HG03064 (cell line): ENCODE measurements at regions not wholly inside any gene's neighbourhood (a gene's known extent, or its start where the extent isn't known, plus 50 kb on each side); places are given as distances from the start of the nearest gene placed in this dataset.
"Not testable (repeated sequence)": the region's sequence is repeated elsewhere in the genome, so short reads cannot be mapped to it uniquely, and the experiment has no call there.

Experiments used
- ATAC-seq: cut with Tn5 transposase; IDR thresholded peaks from one replicate; pipeline ENCODE4 v1.9.1; 2021; ENCODE audit warnings: low read depth; ENCODE audit not compliant: unreplicated experiment

DNA sequence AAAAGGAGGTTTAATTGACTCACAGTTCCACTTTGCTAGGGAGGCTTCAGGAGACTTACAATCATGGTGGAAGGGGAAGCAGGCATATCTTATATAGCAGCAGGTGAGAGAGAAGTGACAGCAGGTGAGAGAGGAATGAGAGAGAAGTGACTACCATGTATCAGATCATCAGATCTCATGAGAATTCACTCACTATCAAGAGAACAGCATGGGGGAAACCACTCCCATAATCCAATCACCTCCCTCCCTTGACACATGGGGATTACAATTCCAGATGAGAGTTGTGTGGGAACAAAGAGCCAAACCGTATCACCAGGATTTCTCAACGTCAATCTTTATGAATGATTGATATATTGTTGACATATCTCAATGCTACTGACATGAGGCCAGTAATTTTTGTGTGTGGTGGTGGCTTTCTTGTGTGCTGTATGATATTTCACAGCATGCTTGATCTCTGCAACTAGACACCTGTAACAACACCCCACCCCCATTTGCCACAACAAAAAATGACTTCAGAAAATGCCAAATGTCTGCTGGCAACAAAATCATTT is 1470.9 kb upstream of the SEL1L start:
- no peak for ATAC-seq

DNA sequence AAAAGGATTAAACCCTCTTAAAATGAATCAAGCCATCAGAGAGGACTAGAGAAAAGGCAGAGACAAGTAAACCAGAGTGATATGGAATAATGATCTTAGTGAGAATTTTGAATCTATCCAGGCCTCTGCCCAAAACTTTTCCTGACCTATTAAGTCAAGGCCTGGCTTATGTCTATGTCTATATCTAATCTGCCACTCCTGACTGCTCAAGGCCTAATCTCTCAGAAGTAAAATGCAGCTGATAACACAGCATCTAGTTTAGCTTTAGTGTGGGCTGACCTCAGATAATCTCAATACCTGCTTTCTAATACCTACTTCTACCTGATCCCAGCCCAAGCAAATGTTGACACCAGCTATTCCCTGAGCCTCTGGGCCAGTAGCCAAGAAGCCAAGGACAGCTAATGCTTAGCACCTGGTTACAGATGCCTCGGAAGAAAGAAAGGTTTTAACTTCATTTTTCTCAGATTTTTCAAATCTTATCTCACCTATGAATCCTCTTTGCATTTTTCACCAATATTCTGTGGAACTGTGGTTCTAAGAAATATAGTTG is 1472.5 kb upstream of the SEL1L start:
- no peak for ATAC-seq

DNA sequence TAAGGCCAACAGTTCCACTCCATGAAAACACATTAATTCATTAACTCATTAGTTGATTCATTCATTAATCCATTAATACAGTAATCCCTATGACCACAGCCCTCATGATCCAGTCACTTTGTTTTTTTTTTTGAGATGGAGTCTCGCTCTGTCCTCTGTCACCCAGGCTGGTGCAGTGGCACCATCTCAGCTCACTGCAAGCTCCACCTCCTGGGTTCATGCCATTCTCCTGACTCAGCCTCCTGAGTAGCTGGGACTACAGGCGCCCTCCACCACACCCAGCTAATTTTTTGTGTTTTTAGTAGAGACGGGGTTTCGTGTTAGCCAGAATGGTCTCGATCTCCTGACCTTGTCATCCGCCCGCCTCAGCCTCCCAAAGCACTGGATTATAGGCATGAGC is 1473.4 kb upstream of the SEL1L start:
- not testable (repeated sequence) for ATAC-seq

DNA sequence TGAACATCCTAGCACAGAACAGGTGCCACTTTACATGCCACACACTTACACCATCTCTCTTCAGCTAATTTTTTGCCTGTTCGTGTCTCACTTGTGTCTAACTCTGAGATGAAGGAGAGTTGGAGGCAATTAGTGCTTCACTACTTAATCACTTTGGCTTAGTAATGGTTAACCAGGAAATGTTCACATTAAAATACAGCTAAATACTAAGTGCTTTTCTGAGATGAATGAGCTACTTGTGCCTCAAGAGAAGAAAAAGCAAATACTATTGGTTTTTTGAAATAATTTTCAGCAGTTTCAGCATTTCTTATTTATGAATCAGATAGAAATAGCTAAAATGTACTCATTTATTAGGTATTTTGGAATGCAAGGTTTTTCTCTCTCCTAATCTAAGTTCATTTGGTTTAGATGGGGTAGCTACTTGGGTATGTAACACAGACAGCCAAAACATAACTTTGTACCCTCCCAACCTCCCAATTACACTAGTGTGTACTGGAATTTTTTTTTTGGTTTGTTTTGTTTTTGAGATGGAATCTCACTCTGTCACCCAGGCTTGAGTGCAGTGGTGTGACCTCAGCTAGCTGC is 1474.1 kb upstream of the SEL1L start:
- ATAC-seq: no peak

DNA sequence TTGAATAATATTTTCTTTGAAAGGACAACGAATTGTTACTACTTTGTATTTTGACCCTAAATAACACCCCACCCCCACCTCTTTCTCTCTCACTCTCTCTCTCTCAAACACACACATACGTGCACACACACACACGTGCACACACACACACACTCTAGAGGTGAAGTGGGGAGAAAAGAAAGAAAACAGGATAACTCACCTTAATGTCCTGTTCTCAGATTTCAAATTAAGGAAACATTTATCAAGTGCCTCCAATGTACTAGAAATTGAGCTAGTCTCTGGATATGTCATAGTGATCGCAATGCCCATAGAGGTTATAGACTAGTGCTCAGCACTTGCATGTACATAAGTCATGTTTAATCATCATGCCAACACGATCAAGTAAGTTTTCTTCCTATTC is 1483.6 kb upstream of the SEL1L start:
- no peak for ATAC-seq

DNA sequence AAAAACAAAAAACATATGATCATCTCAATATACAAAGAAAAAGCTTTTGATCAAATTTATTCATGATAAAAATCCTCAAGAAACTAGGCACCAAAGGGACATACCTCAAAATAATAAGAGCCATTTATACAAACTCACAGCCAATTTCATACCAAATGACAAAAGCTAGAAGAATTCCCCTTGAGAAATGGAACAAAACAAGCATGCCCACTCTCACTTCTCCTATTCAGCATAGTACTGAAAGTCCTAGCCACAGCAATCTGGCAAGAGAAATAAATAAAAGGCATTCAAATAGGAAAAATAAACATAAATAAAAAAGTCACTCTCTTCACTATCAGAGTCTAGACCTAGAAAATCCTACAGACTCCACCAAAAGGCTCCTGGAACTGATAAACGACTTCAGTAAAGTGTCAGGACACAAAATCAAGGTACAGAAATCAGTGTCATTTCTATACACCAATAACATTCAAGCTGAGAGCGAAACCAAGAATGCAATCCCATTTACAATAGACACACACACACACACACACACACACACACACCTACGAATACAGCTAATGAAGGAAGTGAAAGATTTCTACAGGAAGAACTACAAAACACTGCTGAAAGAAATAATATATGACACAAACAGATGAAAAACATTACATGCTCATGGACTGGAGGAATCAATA is 1486.2 kb upstream of the SEL1L start:
- no peak for ATAC-seq

DNA sequence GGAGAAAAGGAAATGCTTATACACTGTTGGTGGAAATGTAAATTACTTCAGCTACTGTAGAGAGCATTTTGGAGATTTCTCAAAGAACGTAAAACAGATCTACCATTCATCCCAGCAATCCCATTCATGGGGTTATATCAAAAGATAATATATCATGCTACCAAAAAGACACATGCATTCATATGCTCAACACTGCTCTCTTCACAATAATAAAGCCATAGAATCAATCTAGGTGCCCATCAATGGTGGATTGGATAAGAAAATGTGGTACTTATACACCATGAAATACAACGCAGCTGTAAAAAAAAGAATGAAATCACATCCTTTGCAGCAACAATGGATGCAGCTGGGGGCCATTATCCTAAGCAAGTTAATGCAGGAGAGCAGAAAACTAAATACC is 1487.7 kb upstream of the SEL1L start:
- ATAC-seq: no peak

DNA sequence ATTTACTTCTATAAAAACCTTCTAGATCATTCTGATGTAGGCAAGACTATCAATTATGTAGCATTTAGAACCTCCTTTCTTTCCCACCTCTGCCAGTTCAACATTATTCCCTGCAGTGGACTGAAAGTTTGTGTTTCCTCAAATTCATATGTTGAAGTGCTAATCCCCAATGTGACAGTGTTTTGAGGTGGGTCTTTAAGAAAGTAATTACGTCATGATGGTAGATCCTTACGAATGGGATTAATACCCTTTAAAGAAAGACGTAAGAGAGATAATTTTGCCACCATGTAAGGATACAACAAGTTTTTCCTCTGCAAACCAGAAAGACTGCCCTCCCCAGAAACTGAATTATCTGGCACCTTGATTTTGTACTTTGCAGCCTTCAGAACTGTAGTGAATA is 1489.7 kb upstream of the SEL1L start:
- ATAC-seq: no peak

DNA sequence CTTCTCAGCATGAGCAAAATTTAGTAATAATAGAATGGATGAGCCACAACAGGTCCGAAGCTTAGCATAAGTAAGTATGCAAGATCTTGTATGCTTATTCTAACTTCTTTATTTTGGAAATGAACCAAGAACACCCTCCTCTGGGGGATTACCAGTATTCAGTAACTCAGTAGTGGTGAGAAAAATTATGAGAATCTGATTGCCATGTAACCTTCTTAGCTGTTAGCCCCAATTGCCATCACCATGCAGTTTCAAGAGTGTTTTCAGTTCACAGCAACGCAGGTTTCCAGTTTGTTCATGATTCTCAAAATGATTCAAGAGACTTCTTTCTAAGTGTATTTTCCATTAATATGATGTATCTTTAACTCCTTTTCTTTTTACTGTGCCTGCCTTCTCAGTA is 1507.6 kb upstream of the SEL1L start:
- ATAC-seq: no peak

DNA sequence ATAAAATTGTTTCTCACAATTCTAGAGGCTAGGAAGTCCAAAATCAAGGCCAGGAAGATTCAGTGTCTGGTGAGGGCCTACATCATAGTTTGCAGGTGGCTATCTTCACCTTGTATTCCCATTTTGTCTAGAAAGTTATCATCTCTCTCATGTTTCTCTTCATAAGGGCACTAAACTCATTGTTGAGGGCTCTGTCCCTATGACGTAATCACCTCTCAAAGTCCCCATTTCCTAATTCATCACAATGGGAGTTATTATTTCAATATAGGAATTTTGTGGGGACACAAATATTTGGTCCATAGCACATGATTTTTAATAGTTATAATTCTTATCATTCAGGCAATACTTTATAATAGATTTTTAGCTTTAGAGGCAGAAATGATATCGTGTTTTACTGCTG is 1509.2 kb upstream of the SEL1L start:
- ATAC-seq: no peak

DNA sequence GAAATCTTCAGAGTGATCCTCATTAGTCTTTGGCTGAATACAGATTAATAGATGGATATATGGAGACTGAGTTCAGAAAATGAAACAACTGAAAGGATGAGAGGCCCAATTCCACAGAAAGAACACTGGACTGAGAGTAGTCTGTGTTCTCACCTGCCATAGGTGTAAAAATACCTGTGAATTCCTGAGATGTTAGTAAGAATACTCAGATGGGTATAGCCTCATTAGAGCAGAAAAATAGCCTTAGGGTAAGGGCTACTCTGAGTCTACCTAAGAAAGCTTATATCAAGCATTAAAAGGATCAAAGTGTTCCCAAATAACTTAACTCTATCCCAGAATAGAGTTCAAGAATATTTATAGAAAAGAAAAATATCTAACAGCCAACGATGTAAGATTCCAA is 1510.3 kb upstream of the SEL1L start:
- ATAC-seq: no peak

DNA sequence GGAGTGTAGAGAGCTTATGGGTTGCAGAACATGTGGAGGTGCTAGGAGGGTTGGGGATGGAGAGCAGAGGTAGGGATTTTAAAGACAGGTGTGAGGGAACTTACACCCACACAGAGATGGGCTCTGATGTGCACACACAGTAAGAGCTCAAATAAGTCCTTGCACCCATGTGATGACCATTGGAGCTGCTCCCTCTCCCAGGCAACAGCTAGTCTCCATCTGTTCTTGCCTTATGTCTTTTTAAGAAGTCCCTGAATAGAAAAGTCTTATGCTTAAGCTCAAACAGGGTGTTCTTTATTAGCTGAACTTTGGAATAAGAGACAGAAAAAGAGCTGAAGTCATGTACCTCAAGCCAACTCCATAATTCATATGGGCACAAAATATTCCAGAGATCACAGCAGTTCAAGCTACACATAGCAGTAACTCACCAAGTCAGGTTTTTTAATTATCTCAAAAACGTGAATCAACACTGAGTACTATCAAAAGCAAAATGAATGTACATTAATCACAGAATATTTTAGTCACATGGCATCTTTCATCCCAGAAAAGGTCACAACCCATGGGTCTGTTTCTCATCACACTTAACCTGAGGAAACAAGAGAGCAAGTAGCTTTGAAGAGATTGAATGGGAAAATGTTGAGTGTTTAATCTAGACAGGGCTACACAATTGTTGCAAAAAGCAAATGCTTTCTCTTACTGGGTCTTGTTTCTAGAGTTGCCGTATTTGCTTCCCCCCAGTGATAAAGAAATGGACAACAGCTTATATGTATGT is 1513.6 kb upstream of the SEL1L start:
- no peak for ATAC-seq

DNA sequence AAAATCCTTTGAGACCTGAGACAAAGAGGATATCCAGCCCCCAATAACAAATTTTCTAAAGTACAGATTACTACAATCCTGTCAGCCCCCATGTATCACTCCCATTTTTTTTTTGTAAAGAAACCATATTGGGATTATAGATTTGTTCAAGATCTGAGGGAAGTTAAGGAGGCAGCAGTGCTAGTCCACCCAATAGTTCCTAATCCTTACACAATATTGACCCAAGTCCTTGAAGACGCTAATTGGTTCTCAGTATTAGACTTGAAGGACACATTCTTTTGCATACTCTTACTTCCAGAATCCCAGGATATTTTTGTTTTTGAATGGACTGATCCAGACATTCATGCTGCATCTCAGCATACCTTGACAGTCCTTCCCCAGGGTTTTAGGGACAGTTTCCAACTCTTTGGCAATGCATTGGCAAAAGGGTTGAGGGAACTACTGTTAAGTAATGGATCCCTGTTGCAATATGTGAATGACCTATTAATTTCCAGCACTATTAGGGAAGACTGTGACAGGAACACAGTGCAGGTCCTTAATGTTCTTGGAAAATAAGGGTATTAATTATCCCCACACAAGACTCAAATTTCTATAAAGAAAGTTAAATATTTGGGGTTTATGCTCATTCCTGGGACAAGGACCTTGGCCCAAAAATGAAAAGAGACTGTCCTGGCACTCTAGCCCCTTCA is 1519.5 kb upstream of the SEL1L start:
- no peak for ATAC-seq

DNA sequence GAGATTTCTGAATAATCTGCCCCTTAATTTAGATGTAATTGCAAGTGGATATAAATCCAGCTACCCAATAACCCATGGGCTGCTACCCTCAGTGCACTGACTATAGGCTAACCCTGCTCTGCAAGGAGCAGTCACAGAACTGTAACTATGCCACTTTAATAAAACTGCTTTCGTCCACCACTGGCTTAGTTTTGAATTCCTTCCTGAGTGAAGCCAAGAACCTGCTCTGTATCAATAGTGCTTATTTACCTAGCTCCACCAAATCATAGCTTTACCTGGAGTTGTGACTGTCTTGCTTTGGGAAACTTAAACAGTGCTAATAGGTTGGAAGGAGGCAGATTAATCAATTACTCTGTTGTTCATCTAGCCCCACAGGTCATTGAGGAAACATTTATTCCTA is 1524.4 kb upstream of the SEL1L start:
- no peak for ATAC-seq

DNA sequence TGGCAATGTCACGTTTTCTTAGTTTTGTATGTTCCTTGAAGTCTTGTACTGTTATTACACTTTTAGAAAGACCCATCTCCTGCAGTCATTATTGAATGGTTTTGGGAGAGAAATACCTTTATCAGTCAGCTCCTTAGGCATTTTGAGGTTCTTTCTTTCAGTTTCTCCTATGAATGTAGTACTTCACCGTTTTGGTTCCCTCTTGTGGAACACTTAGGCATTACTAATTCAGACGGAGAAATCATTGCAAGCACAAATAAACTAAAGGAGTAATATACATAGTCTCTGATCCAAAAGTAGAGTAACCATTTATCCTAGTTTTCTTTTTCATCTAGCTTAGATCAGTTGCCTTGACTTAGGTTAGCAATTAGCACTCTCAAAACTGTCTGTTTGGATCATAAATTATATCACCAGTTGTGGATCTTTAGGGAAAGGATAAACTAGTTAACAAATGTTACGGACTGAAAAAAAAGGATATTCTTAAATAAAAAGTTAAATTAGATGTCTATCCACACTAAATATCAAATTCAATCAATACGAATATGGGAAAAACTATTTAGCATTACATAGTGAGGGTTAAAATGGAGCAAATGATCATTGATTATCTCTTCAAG is 1538.3 kb upstream of the SEL1L start:
- no peak for ATAC-seq

DNA sequence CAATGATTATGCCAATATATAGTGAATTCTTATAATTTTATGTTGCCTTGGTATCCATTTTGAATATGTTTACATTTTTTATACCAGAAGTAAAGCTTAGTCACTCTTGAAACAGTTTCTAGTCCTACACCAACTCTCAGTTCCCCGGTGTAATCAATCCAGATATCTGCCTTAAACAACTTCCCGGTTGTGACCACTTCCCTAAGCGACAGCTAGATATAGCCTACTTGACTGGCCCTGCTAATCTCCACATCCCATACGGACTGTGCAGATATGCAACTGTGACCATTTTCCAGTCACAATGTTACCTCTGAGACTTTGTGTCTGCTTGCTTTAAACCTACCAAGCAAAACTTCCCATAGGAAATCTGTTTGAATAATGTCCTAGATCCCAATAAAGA is 1551.5 kb upstream of the SEL1L start:
- ATAC-seq: no peak

DNA sequence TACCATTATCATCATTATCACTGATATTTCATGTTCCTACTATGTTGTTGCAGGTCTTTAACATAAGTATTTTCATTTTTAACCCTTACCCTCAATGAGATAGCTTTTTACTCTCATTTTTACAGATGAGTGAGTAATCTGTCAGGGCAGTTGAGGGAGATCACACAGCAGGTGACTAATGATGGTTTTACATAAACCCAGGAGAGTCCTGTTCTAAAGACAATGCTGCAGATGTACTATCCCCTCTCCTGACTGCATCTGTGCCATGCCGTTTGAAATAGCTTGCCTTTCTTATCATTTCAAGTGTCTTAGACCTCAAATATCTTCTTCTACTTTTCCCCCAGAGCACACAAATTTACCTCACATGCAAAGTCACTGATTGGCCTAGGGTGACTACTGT is 1552.1 kb upstream of the SEL1L start:
- no peak for ATAC-seq

DNA sequence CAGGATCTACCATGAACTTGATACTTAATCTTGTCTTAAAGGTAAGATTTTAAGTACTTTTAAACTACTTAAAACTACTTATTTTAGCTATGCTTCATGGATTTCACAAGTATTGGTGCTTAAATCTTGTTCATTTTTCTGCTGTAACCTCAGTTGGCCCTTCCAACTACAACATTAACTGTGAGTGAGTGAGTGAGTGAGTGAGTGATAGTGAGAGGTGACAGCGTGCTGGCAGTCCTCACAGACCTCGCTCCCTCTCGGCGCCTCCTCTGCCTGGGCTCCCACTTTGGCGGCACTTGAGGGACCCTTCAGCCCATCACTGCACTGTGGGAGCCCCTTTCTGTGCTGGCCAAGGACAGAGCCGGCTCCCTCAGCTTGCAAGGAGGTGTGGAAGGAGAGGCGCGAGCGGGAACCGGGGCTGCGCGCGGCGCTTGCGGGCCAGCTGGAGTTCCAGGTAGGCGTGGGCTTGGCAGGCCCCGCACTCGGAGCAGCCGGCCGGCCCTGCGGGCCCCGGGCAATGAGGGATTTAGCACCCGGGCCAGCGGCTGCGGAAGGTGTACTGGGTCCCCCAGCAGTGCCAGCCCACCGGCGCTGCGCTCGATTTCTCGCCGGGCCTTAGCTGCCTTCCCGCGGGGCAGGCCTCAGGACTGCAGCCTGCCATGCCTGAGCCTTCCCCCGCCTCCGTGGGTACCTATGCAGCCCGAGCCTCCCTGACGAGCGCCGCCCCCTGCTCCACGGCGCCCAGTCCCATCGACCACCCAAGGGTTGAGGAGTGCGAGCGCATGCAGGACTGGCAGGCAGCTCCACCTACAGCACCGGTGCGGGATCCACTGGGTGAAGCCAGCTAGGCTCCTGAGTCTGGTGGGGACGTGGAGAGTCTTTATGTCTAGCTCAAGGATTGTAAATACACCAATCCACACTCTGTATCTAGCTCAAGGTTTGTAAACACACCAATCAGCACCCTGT is 1558.6 kb upstream of the SEL1L start:
- ATAC-seq: not testable (repeated sequence)

DNA sequence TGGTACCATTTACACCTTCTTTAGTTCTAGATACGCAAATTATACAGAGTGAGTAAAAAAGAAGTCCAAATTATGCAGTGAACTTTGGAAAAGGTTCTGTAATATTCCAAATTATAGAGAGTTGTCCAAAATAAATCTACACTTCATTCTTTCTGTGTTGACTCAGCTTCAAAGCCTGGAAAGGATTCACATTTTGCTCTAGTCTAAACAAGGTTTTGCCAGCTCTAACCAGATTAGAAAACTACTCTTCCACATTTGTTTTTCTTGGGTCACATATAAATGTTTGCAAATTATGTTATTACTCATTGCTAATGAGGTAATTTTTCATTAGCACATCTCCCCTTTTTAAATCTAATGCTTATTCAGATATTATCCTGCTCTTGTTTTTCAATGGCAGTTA is 1562.4 kb upstream of the SEL1L start:
- ATAC-seq: no peak
